Brain microvascular endothelial cell (primary cell): ENCODE measurements at regions not wholly inside any gene's neighbourhood (a gene's known extent, or its start where the extent isn't known, plus 50 kb on each side); places are given as distances from the start of the nearest gene placed in this dataset.

ENCODE experiments used
- DNase-seq: peaks from one replicate; pipeline ENCODE4 v3.0.0-alpha.2; 2020
- H3K27ac ChIP-seq: fragments of 250-450 bp; sonication (Bioruptor Pico); 2 replicates; pipeline ENCODE4 v1.5.1; 2020; ENCODE audit warnings: mild to moderate bottlenecking, moderate library complexity
- H3K27me3 ChIP-seq: fragments of 250-450 bp; sonication (Bioruptor Pico); replicated peaks from 2 replicates; pipeline ENCODE4 v1.5.1; 2020; ENCODE audit warnings: mild to moderate bottlenecking
- H3K36me3 ChIP-seq: fragments of 250-450 bp; sonication (Bioruptor Pico); replicated peaks from 2 replicates; pipeline ENCODE4 v1.5.1; 2020; ENCODE audit warnings: mild to moderate bottlenecking
- H3K4me3 ChIP-seq: 2 replicates; pipeline ENCODE4 v1.5.1; 2011; ENCODE audit warnings: low read depth, mild to moderate bottlenecking, control low read depth, low read length, moderate library complexity
- CTCF ChIP-seq: IDR thresholded peaks from 2 replicates; pipeline ENCODE4 v1.5.1; 2011; ENCODE audit warnings: low read depth, mild to moderate bottlenecking, moderate library complexity, low read length, control low read depth, inconsistent platforms; ENCODE audit errors: missing control alignments
- in situ Hi-C: cut with HindIII; loops from 2 replicates; pipeline ENCODE4 v1.10.0; 2017; ENCODE audit warnings: low sequenced_read_pairs, low pct_ligation_motif_present

GRCh38 chr13:50129081-50129705, 113.9 kb downstream of the KCNRG start:
- H3K27ac ChIP-seq, result no peak overlapping the region
- no peak for DNase-seq
- in situ Hi-C loops, result no loop called here
- H3K27me3 ChIP-seq, result no peaks in the 10 kb centered on the region
- H3K36me3 ChIP-seq, result no peaks in the 10 kb centered on the region
- peak overlapping the region; percentile 57 for H3K4me3 ChIP-seq
- TF ChIP-seq CTCF, result no peak

- Histone ChIP-seq H3K27me3 (no peaks in the 10 kb centered on the region), H3K27ac (no peak overlapping the region), H3K4me3 (peak overlapping the region; percentile 57), H3K36me3 (no peaks in the 10 kb centered on the region)
- no peak for TF ChIP-seq CTCF
- in situ Hi-C loops, result no loop called here
- no peak for DNase-seq
Observed at GRCh38 chr13:50129706-50130122, 114.5 kb downstream of the KCNRG start.

- H3K36me3 ChIP-seq, result no peaks in the 10 kb centered on the region
- DNase-seq, result peak; percentile 53
- TF ChIP-seq CTCF, result no peak
- no peaks in the 10 kb centered on the region for H3K27me3 ChIP-seq
- in situ Hi-C loops, result no loop called here
- H3K4me3 ChIP-seq, result peak overlapping the region; percentile 57
- H3K27ac ChIP-seq, result peak overlapping the region; percentile 61
Observed at GRCh38 chr13:50130123-50130946, 115.1 kb downstream of the KCNRG start.

- H3K27ac ChIP-seq, result no peak overlapping the region
- no peaks in the 10 kb centered on the region for H3K27me3 ChIP-seq
- H3K4me3 ChIP-seq, result no peak overlapping the region
- no peak for DNase-seq
- no peak for TF ChIP-seq CTCF
- in situ Hi-C loops, result no loop called here
- no peaks in the 10 kb centered on the region for H3K36me3 ChIP-seq
Observed at GRCh38 chr13:50131920-50132903, 117.0 kb downstream of the KCNRG start.

GRCh38 chr13:50132904-50133357, 117.7 kb downstream of the KCNRG start:
- H3K4me3 ChIP-seq, result no peak overlapping the region

More at GRCh38 chr13:50132904-50133357, 117.7 kb downstream of the KCNRG start:
- H3K27ac ChIP-seq, result no peak overlapping the region
- TF ChIP-seq CTCF, result no peak
- no peaks in the 10 kb centered on the region for H3K27me3 ChIP-seq
- DNase-seq, result no peak
- H3K36me3 ChIP-seq, result no peaks in the 10 kb centered on the region
- in situ Hi-C loops, result no loop called here
